Sigmoid colon (tissue), 3 donors: ENCODE measurements at regions not wholly inside any gene's neighbourhood (a gene's known extent, or its start where the extent isn't known, plus 50 kb on each side); places are given as distances from the start of the nearest gene placed in this dataset.

ENCODE experiments used
- CTCF ChIP-seq, 4 experiments: fragments of 450-650 bp in 3 of 4; fragments of 200-600 bp in 1 of 4; IDR thresholded peaks; one replicate each; pipeline ENCODE4 v1.5.1; 2016 to 2019; ENCODE audit warnings: antibody characterized with exemption in 4 of 4, mild to moderate bottlenecking in 3 of 4, moderate library complexity in 2 of 4
- POLR2A ChIP-seq, 2 donors: fragments of 450-650 bp; IDR thresholded peaks; one replicate each; pipeline ENCODE4 v1.6.1; 2016; ENCODE audit warnings: antibody characterized with exemption in 2 of 2, mild to moderate bottlenecking in 2 of 2, moderate library complexity in 2 of 2

GRCh38 chr9:18384066-18384465 lies 89.9 kb upstream of the ADAMTSL1 start:
- TF ChIP-seq CTCF (IDR thresholded peaks at IDR 0.05) (no peak), POLR2A (IDR thresholded peaks at IDR 0.05) (no peak)
